ENCODE measurements at regions not wholly inside any gene's neighbourhood (a gene's known extent, or its start where the extent isn't known, plus 50 kb on each side); places are given as distances from the start of the nearest gene placed in this dataset.

DNA sequence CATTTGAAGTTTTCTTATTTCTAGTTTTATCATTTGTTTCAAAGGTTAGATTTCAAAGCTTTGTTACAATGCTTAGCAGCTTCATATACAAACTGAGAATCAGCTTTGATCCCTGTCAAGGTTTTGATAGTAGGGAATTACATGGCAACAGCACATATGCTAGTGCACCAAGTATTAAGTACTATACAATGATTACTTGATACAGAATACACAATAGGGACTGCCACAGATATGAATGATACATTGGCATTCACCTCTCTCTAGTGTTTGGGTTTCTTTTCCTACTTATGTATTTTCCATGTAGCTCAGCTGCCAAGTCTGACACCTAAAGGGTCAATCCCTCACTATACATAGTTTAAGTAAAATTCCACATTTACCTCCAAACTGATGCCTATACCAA lies 344.0 kb downstream of the FAT4 start:
- TF ChIP-seq RARB (CRISPR knock-in tag; IDR thresholded peaks at IDR 0.05) (no peak), BACH2 (CRISPR knock-in tag; IDR thresholded peaks at IDR 0.05; ENCODE audit: borderline replicate concordance) (no peak)
